EH (cell line): ENCODE measurements at regions not wholly inside any gene's neighbourhood (a gene's known extent, or its start where the extent isn't known, plus 50 kb on each side); places are given as distances from the start of the nearest gene placed in this dataset.

Source experiments
- DNase-seq: peaks from one replicate; pipeline ENCODE4 v3.0.0-alpha.2; 2015; ENCODE audit warnings: low read depth

GRCh38 chr15:96089405-96090058 is 241.0 kb upstream of the NR2F2 start:
- DNase-seq: no peak

- no peak for DNase-seq
Observed at GRCh38 chr15:96092186-96092585, 238.3 kb upstream of the NR2F2 start.

GRCh38 chr15:96093063-96093462 is 237.4 kb upstream of the NR2F2 start:
- peak; percentile 27 for DNase-seq

GRCh38 chr15:96097661-96098060 is 232.8 kb upstream of the NR2F2 start:
- no peak for DNase-seq

- DNase-seq: no peak
Observed at GRCh38 chr15:96102631-96103030, 227.9 kb upstream of the NR2F2 start.

GRCh38 chr15:96106181-96106580 is 224.3 kb upstream of the NR2F2 start:
- DNase-seq: no peak

GRCh38 chr15:96106628-96107027 is 223.9 kb upstream of the NR2F2 start:
- DNase-seq: no peak

GRCh38 chr15:96107916-96108315 is 222.6 kb upstream of the NR2F2 start:
- peak; percentile 64 for DNase-seq

- DNase-seq: no peak
Observed at GRCh38 chr15:96108405-96108804, 222.1 kb upstream of the NR2F2 start.

GRCh38 chr15:96109820-96110219 is 220.7 kb upstream of the NR2F2 start:
- DNase-seq: no peak

GRCh38 chr15:96112018-96112417 is 218.5 kb upstream of the NR2F2 start:
- DNase-seq: no peak

GRCh38 chr15:96115642-96116041 is 214.9 kb upstream of the NR2F2 start:
- peak; percentile 90 for DNase-seq

GRCh38 chr15:96117270-96117669 is 213.2 kb upstream of the NR2F2 start:
- DNase-seq: no peak

- no peak for DNase-seq
Observed at GRCh38 chr15:96119734-96120133, 210.8 kb upstream of the NR2F2 start.

GRCh38 chr15:96121086-96121920 is 209.2 kb upstream of the NR2F2 start:
- peak; percentile 84 for DNase-seq

GRCh38 chr15:96122077-96123027 is 208.1 kb upstream of the NR2F2 start:
- DNase-seq: peak; percentile 71

GRCh38 chr15:96123028-96123400 is 207.5 kb upstream of the NR2F2 start:
- no peak for DNase-seq

- no peak for DNase-seq
Observed at GRCh38 chr15:96123630-96124187, 206.8 kb upstream of the NR2F2 start.

- DNase-seq: no peak
Observed at GRCh38 chr15:96124436-96124835, 206.1 kb upstream of the NR2F2 start.

- DNase-seq: peak; percentile 69
Observed at GRCh38 chr15:96125721-96126415, 204.6 kb upstream of the NR2F2 start.

GRCh38 chr15:96126859-96127258 is 203.6 kb upstream of the NR2F2 start:
- no peak for DNase-seq

- DNase-seq: no peak
Observed at GRCh38 chr15:96130734-96131133, 199.8 kb upstream of the NR2F2 start.
